ENCODE measurements at regions not wholly inside any gene's neighbourhood (a gene's known extent, or its start where the extent isn't known, plus 50 kb on each side); places are given as distances from the start of the nearest gene placed in this dataset.

DNA sequence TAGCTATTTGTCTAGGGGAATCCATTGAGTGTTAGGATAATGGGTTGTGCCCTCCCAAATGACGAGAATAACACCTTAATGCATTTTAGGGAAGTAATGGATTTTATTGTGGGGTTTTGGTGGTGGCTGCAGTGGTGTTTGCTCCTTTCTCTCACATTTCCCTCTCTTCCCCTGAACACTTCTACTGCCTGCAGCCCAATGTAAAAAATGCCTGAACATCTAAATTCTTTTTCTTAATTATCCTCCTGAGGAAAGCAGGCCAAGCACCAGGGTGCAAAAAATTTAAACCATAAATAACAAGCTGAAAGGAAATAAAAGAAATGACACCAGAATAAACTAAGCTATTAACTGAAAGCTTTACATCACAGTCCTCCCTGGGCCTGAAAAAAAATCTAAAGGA lies 57.3 kb upstream of the PCDH8 start:
- no peak for DNase-seq
- Histone ChIP-seq H3K9me3 (ENCODE audit: control insufficient read depth in 2 of 2, insufficient read depth in 1 of 2, low read depth in 1 of 2, low read length in 1 of 2) (no peaks in the 10 kb centered on the region), H3K4me1 (ENCODE audit: control insufficient read depth in 3 of 3, insufficient read depth in 2 of 3, low read depth in 1 of 3, low read length in 2 of 3) (no peaks in the 10 kb centered on the region), H3K27me3 (ENCODE audit: control insufficient read depth in 3 of 3, insufficient read depth in 3 of 3, low read length in 3 of 3) (peaks cover 0 to 15% (median 2%) of the 10 kb centered on the region in 3 donors), H3K27ac (ENCODE audit: low read depth in 1 of 3, low read length in 2 of 3) (no peak overlapping the region), H3K36me3 (ENCODE audit: control insufficient read depth in 3 of 3, insufficient read depth in 2 of 3, low read depth in 1 of 3, low read length in 3 of 3) (no peaks in the 10 kb centered on the region), H3K4me3 (ENCODE audit: low read depth in 1 of 3, low read length in 3 of 3) (no peak overlapping the region)
- WGBS, 3 donors, result 56 to 65% (median 60%) methylated on average over 1 of the region's 1 CpG
- FAIRE-seq, result no peak

DNA sequence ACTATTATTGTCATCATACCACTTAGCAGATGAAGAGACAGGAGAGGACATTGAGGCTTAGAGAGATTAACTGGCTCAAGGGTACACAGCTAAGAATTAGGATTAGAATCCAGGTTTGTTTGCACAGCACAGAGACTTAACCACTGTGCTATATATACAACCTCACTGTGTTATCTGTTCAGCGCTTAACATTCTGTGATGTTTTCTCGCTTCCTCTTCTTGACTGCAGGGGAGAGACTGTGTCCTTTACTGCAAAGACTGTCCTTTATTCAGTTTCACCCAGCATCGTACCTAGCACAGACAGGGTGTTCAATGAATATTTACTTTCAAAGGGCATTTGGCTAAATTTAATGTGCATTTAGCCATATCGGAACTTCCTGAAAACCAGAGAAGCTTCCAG lies 54.9 kb upstream of the PCDH8 start:
- DNase-seq (no peak), FAIRE-seq (no peak)
- no peaks in the 10 kb centered on the region for H3K4me1 ChIP-seq (ENCODE audit: control insufficient read depth in 3 of 3, insufficient read depth in 2 of 3, low read depth in 1 of 3, low read length in 2 of 3)
- H3K27ac ChIP-seq (ENCODE audit: low read depth in 1 of 3, low read length in 2 of 3), result no peak overlapping the region
- no peaks in the 10 kb centered on the region for H3K9me3 ChIP-seq (ENCODE audit: control insufficient read depth in 2 of 2, insufficient read depth in 1 of 2, low read depth in 1 of 2, low read length in 1 of 2)
- no peak overlapping the region for H3K4me3 ChIP-seq (ENCODE audit: low read depth in 1 of 3, low read length in 3 of 3)
- WGBS, 3 donors, result 43 to 55% (median 51%) methylated on average over 4 of the region's 4 CpGs
- no peaks in the 10 kb centered on the region for H3K36me3 ChIP-seq (ENCODE audit: control insufficient read depth in 3 of 3, insufficient read depth in 2 of 3, low read depth in 1 of 3, low read length in 3 of 3)
- H3K27me3 ChIP-seq (ENCODE audit: control insufficient read depth in 3 of 3, insufficient read depth in 3 of 3, low read length in 3 of 3), result peaks cover 0 to 15% (median 2%) of the 10 kb centered on the region in 3 donors

DNA sequence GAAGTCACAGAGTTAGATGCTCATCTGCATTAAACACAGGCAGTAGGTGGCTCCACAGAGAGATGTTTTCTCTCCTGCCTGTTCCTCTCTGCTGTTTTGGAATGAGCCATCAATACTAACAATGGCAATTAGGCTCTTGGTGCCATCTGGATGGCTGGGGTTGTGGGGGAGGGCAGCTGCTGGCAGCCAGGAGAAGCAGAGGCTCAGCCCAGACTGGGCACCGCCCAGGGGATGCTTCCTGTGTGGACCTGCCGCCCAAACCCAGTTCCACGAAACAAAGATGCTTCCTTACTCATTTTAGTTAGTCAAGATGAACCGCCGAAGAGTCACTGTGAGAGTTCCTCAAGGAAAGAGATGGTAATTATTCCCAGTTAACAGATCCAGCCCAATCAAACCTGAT lies 50.8 kb upstream of the PCDH8 start:
- no peaks in the 10 kb centered on the region for H3K4me1 ChIP-seq (ENCODE audit: control insufficient read depth in 3 of 3, insufficient read depth in 2 of 3, low read depth in 1 of 3, low read length in 2 of 3)
- DNase-seq (no peak), FAIRE-seq (no peak)
- WGBS, 3 donors, result 95% methylated on average over 5 of the region's 5 CpGs
- H3K27me3 ChIP-seq (ENCODE audit: control insufficient read depth in 3 of 3, insufficient read depth in 3 of 3, low read length in 3 of 3), result peaks cover 0 to 2% (median 0%) of the 10 kb centered on the region in 3 donors
- no peak overlapping the region for H3K27ac ChIP-seq (ENCODE audit: low read depth in 1 of 3, low read length in 2 of 3)
- H3K4me3 ChIP-seq (ENCODE audit: low read depth in 1 of 3, low read length in 3 of 3), result no peak overlapping the region
- H3K9me3 ChIP-seq (ENCODE audit: control insufficient read depth in 2 of 2, insufficient read depth in 1 of 2, low read depth in 1 of 2, low read length in 1 of 2), result no peaks in the 10 kb centered on the region
- H3K36me3 ChIP-seq (ENCODE audit: control insufficient read depth in 3 of 3, insufficient read depth in 2 of 3, low read depth in 1 of 3, low read length in 3 of 3), result no peaks in the 10 kb centered on the region
